Transverse colon (tissue), 3 donors: ENCODE measurements at regions not wholly inside any gene's neighbourhood (a gene's known extent, or its start where the extent isn't known, plus 50 kb on each side); places are given as distances from the start of the nearest gene placed in this dataset.

ENCODE experiments used
- POLR2A ChIP-seq: fragments of 450-650 bp; IDR thresholded peaks from one replicate; pipeline ENCODE4 v1.6.1; 2016; ENCODE audit warnings: antibody characterized with exemption, mild to moderate bottlenecking, moderate library complexity
- TF ChIP-seq, protein P1 (sequence below), 5 experiments: fragments of 200-600 bp in 3 of 5; fragments of 450-650 bp in 2 of 5; sonication (generic) in 3 of 5; IDR thresholded peaks; 1 replicate in 2 of 5; 2 replicates in 3 of 5; pipeline ENCODE4 v1.5.1; 2016 to 2017; ENCODE audit warnings: antibody characterized with exemption in 5 of 5, inconsistent platforms in 3 of 5, mild to moderate bottlenecking in 2 of 5, moderate library complexity in 1 of 5

DNA sequence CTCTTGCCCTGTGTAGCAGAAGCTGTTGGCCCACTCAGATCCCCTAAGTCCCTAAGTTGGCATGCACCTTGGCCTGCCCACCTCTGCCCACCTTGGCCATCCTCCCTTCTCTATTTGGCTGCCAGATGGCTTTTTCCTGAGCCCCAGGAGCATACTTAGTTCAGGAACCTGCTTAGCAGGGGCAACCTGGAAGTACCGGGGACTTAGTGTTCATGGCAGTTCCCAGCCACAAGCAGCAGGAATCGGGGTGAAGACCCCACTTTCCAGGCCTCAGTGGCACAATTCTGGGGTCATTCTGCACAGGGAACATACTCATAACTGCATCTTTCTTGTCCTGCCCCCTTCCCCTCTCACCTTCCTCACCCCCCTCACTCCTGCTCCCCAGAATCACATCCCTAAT is 158.0 kb upstream of the PMEPA1 start:
- TF ChIP-seq POLR2A = no peak
- TF ChIP-seq, protein P1, sequence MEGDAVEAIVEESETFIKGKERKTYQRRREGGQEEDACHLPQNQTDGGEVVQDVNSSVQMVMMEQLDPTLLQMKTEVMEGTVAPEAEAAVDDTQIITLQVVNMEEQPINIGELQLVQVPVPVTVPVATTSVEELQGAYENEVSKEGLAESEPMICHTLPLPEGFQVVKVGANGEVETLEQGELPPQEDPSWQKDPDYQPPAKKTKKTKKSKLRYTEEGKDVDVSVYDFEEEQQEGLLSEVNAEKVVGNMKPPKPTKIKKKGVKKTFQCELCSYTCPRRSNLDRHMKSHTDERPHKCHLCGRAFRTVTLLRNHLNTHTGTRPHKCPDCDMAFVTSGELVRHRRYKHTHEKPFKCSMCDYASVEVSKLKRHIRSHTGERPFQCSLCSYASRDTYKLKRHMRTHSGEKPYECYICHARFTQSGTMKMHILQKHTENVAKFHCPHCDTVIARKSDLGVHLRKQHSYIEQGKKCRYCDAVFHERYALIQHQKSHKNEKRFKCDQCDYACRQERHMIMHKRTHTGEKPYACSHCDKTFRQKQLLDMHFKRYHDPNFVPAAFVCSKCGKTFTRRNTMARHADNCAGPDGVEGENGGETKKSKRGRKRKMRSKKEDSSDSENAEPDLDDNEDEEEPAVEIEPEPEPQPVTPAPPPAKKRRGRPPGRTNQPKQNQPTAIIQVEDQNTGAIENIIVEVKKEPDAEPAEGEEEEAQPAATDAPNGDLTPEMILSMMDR (IDR thresholded peaks at IDR 0.05) = no peak
